LNCAP (cell line): ENCODE measurements at regions not wholly inside any gene's neighbourhood (a gene's known extent, or its start where the extent isn't known, plus 50 kb on each side); places are given as distances from the start of the nearest gene placed in this dataset.

Experiments used
- CTCF ChIP-seq: fragments of 450-650 bp; IDR thresholded peaks from 2 replicates; pipeline ENCODE4 v1.5.1; 2017; ENCODE audit warnings: mild to moderate bottlenecking

GRCh38 chr14:105629886-105630215 lies 103.5 kb downstream of the TMEM121 start:
- no peak for TF ChIP-seq CTCF

- no peak for TF ChIP-seq CTCF
Measured at GRCh38 chr14:105632010-105632409, 105.6 kb downstream of the TMEM121 start.

GRCh38 chr14:105635560-105635959 lies 109.2 kb downstream of the TMEM121 start:
- no peak for TF ChIP-seq CTCF

- no peak for TF ChIP-seq CTCF
Measured at GRCh38 chr14:105636935-105637334, 110.6 kb downstream of the TMEM121 start.

GRCh38 chr14:105641075-105641937 lies 114.9 kb downstream of the TMEM121 start:
- no peak for TF ChIP-seq CTCF

GRCh38 chr14:105646175-105646574 lies 119.8 kb downstream of the TMEM121 start:
- no peak for TF ChIP-seq CTCF

GRCh38 chr14:105647784-105648608 lies 121.6 kb downstream of the TMEM121 start:
- TF ChIP-seq CTCF: no peak
